Inflammatory macrophage treated with lipopolysaccharide for 1 hour (primary cell): ENCODE measurements at regions not wholly inside any gene's neighbourhood (a gene's known extent, or its start where the extent isn't known, plus 50 kb on each side); places are given as distances from the start of the nearest gene placed in this dataset.
A peak's percentile ranks its signal among the peaks of the same experiment; 100 is the strongest.
"Not testable (repeated sequence)": the region's sequence is repeated elsewhere in the genome, so short reads cannot be mapped to it uniquely, and the experiment has no call there.

ENCODE experiments used
- DNase-seq, 2 donors: peaks; one replicate each; pipeline ENCODE4 v3.0.0-alpha.2; 2020 to 2022

GRCh38 chr22:19603346-19603745 is 79.1 kb upstream of the CLDN5 start:
- not testable (repeated sequence) for DNase-seq

DNA sequence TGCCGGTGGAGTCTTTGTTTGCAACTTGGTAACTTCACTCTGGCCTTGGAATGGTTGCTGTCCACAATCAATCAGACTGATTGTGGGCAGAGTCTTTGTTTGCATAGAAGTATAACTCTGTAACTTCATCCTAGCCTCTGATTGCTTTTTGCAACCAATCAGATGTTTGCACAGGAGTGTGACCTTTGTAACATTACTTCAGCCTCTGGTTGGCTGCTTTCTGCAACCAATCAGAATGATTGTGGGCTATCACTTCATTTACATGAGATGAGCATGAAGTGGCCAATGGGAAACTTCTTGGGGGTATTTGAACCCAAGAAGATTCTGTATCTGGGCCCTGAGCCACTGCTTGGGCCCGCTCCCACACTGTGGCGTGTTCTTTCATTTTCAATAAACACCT is 79.6 kb upstream of the CLDN5 start:
- DNase-seq = no peak

DNA sequence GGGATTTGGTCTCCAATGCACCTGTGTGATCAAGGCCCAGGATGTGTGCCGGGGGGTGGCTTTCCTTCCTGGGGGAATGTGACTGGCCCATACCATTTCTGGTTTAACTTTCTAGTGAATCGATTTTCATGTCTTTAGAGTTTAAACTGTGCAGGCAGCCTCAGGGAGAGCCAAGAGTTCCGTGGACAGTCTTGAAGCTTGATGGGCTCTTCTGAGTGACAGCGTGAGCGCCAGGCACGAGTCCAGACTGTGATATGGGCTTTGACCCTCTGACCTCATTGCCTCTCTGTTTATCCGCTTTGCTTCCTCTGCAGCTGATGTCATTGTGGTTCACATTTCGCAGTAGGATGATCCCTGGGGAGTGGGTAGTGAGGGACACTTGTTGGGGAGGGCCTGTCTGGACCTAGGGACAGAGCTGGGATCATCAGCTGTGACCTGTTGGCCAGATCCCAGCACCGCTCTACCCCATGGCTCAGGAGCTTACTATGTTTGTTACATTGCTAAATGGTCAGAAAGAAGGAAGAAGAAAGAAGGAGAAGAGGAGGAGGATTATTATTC is 80.6 kb upstream of the CLDN5 start:
- no peak for DNase-seq

DNA sequence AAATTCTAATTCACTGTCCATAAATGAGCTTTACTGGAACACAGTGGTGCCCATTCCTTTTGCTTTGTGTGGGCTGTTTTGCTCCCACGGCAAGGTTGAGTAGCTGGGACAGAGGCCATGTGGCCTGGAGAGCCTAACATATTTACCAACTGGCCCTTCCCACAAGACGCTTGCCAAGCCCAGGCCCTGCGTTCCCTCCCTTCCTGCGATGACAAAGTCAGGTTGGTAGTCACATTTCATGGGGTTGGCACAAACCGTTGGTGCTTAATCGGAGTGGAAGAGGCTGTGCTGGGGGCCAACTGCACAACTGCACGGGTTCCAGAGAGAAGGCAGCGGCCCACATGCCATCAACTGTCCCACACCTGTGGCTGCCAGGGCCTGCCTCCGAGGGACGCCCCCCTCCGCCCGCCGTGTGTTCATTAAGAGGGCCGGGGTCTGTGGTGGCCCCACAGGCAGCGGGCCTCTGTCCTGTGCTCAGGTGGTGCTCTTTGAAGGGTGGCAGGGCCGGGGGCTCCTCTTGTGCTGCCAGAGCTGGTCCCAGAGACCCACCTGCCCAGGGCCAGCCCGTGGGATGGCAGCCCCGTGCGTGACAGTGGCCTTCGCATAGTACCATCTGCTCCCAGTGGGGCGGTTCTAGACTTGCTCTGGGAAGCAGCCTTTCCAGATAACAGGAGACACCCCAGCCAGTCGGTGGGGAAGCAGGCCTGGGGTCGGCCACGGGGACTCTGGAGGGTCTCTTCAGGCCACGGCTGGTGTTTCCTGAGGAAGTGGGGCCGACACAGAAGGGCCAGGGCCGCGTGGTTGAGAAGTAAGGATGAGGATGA is 81.5 kb upstream of the CLDN5 start:
- no peak for DNase-seq

- DNase-seq = no peak
These were observed 82.4 kb upstream of the CLDN5 start for GRCh38 chr22:19606332-19607191.

DNA sequence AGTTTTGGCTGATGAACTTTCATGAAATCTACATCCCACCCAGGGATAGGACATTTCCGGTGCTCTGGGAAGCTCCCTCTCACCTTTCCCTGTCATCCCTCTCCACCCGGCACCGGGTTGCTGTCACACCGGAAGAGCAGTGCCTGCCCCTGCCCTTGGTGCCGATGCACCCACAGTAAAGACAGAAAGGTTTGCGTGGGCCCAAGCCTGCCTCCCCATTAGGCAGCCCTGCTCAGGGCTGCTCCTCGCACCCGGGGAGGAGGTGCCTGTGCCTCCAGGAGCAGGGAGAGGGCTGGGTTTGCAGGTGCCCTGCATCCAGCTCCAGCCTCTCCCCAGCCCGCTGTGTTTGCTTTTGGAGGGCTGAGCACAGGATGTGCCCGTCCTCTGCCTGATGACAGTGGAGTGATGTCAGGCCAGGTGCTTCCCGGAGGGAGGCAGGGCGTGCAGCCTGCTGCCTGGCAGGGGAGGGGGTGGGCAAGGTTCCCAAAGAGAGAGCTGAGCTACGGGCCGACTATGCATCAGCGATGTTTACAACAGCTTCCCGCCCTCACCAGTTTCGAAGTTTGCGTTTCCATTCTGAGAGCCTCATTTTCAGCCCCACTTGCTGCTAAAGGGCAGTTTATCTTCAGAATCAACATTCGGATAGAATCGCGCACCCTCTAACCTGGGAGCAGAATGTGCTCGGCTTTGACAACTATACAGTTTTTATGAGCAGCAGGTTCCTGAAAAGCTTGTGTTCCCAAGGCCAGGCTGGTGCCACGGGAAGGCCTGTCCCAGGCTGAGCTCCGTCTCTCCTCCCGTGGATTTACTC is 83.2 kb upstream of the CLDN5 start:
- no peak for DNase-seq

DNA sequence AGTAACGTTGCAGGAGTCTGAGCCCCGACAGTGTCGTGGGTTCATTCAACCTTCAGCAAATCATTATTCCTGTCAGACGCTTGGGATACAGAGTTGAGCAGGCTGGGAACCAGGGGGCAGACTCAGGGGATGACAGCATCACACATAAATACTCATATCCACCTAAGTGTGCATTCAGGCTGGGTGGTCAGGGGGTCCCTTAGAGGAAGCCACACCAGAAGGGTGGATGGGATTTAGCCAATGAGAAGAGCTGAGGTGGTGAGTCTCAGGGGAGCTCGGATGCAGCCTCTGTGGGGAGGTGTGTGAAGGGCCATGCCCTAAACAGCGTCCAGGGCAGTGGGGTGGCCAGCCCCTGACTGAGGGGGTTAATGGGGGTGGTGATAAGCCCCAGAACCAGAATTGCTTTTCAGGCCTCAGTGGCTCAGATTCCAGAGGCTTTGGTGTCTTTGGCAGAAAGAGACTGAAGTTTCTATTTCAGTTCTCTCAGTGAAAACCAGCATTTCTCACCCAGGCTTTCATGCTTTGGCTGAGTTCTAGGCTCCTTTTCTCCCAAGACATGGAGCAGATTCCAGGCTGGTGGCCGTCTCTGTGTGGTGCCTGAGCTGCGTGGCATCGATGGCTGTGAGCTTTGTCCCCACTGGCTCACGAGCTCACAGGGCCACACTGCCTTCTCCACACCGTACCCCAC is 83.9 kb upstream of the CLDN5 start:
- DNase-seq = no peak

DNA sequence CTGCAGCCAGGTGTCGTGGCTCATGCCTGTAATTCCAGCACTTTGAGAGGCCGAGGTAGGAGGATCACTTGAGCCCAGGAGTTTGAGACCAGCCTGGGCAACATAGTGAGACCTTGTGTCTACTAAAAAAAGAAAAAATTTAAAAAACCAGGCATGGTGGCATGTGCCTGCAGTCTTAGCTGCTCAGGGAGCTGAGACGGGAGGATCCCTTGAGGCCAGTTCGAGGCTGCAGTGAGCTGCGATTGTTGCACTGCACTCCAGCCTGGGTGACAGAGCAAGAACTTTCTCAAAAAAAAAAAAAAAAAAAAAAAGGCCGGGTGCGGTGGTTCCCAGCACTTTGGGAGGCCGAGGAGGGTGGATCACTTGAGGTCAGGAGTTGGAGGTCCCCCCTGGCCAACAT is 85.5 kb upstream of the CLDN5 start:
- DNase-seq = not testable (repeated sequence)

GRCh38 chr22:19610518-19611253 is 86.5 kb upstream of the CLDN5 start:
- DNase-seq = no peak

DNA sequence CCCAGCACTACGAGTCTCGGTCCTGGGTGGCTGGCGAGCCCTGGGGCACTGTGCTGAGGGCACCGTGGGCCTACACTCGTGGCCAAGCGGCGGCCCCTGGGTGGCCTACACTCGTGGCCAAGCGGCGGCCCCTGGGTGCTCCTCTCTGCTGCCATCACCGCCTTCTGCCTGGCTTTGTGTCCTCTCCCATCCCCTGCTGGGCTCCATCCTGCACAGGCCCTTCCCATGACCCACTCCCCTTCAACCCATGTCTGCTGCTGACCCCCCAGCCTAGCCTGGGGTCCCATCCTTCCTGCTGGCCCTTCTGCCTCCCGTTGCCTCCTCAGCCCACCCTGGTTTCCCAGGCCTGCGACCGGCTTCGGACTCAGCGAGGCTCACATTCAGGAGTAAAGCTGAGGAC is 87.4 kb upstream of the CLDN5 start:
- DNase-seq = no peak

DNA sequence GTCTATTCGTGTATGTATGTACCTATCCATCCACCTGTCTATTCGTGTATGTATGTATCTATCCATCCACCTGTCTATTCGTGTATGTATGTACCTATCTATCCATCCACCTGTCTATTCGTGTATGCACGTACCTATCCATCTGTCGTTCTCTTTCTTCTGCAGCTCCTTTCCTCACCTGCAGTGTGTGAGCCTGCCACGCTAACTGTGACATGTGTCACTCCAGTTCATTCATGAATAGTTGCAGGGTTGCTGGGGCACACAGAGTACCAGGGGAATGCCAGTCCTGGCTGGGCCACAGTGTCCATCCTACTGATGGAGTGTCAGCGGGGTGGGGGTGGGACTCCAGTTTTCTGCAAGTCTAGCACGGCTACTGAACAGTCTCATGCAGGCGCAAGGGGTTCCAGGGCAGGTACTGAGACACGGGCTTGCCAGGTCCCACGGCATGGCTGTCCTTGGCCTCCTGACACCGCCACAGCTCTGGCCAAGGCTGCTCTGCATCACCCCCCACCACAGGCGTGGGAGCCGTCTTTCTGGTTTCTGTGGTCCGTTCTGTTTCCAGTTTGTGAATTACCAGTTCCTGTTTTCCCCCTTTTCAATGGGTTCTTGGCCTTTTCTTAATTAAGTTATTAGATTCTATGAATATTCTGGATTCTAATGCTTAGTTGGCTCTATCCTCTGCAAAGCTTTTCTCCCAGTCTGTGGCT is 88.8 kb upstream of the CLDN5 start:
- DNase-seq = peak in 1 of 2 donors; percentile 7

DNA sequence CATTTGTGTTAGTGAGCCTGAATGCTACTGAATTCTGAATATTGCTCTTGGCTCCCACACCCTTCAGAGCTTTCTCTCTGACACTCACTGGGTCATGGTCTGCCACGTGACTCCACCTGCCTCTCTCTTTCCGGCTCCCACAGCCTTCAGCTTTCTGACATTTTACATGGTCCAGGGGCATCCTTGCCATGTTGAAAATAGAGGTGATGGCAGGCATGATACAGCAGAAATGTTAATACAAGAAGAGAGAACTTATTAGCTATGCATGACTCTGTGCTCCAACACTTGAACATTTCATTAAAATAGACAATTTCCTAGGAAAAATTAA is 90.3 kb upstream of the CLDN5 start:
- DNase-seq = no peak

GRCh38 chr22:19615001-19615461 is 90.8 kb upstream of the CLDN5 start:
- no peak for DNase-seq

DNA sequence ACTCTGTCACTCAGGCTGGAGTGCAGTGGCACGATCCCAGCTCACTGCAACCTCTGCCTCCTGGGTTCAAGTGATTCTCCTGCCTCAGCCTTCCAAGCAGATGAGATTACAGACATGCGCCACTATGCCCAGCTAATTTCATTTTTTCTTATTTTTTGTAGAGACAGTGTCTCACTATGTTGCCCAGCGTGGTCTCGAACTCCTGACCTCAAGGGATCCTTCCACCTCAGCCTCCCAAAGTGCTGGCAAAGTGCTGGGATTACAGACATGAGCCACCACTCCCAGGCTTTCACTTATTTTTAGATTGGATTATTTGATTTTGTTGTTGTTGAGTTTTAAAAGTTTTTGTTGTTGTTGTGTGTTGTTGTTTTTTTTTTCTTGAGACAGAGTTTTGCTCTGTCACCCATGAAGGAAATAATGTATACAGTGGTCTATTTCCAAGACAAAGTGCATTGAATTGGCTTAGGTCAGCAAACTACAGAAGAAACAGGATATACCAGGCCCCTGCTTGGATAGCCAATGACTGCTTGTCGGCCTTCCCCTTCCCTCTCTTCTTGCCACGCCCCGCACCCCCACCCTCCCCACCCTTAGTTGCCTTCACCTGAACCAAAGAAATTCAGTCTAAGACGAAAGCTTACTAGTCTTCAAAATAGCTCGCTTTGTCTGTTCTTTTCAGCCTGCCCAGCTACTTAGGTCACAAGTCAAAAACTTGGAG is 91.8 kb upstream of the CLDN5 start:
- DNase-seq = no peak

DNA sequence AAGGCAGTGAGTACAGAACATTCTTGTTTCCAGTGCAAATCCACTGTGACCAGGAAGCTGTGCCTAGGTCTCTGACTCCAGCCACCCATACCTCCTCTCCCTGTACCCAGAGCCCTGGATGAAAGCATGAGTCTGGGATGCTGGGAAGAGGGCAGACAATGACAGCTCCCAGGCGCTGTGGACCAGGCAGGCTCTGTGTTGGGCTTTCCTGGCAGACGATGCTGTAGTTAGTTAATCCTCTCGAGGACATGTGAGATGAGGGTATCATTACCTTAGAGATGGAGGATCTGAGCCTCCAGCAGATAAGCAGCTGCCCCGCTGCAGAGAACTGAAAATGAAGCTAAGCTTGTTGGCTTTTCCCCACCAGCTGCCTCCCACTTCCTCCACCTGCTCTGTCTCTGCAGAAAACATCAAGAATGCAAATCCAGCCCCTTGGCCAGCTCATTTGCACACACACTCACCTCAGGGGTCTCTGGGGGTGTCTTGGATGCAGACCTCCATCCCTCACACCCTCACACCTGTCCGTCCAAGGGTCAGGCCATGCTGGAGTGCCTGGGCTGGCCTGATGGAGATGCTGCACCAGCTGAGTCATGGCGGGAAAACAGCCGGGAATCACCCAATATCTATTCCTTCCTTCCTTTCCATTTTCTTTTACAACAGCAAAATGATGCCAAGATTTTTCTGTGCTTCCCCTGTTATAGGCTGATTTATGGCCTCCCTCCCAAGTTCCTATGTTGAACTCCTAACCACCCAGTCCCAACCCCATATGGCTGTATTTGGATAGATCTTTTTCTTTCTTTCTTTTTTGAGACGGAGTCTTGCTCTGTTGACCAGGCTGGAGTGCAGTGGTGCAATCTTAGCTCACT is 94.9 kb upstream of the SEPTIN5 start:
- DNase-seq = no peak

- DNase-seq = no peak
These were observed 93.4 kb upstream of the SEPTIN5 start for GRCh38 chr22:19620742-19621371.

GRCh38 chr22:19621373-19622060 is 92.8 kb upstream of the SEPTIN5 start:
- DNase-seq = no peak

GRCh38 chr22:19622061-19622441 is 92.3 kb upstream of the SEPTIN5 start:
- DNase-seq = no peak
